Body of pancreas (tissue), 4 donors: ENCODE measurements at regions not wholly inside any gene's neighbourhood (a gene's known extent, or its start where the extent isn't known, plus 50 kb on each side); places are given as distances from the start of the nearest gene placed in this dataset.

Experiments
- ATAC-seq: fragments of 150-250 bp; one replicate; pipeline ENCODE4 v1.9.1; 2016
- DNase-seq, 4 donors: peaks; one replicate each; pipeline ENCODE4 v3.0.0-alpha.2; 2019
- H3K27ac ChIP-seq, 4 donors: fragments of 200-600 bp; sonication (generic); 1 replicate in 3 of 4; 2 replicates in 1 of 4; pipeline versions ENCODE4 v1.5.1 to v1.6.1; 2016 to 2019; ENCODE audit warnings: mild to moderate bottlenecking in 1 of 4, mixed read lengths in 1 of 4, moderate library complexity in 1 of 4
- H3K27me3 ChIP-seq, 2 donors: fragments of 200-600 bp; sonication (generic); one replicate each; pipeline ENCODE4 v1.6.0; 2016; ENCODE audit warnings: mild to moderate bottlenecking in 1 of 2
- H3K36me3 ChIP-seq, 2 donors: fragments of 200-600 bp; sonication (generic); replicated peaks in 1 of 2; 2 replicates each; pipeline ENCODE4 v1.5.1; 2016; ENCODE audit warnings: low read depth in 2 of 2; ENCODE audit not compliant: insufficient read depth in 1 of 2
- H3K4me1 ChIP-seq: fragments of 200-600 bp; sonication (generic); one replicate; pipeline ENCODE4 v1.6.0; 2016
- H3K4me3 ChIP-seq, 2 donors: fragments of 200-600 bp; sonication (generic); 1 replicate in 1 of 2; 2 replicates in 1 of 2; pipeline ENCODE4 v1.5.1; 2016 to 2019
- H3K9me3 ChIP-seq, 3 donors: fragments of 200-600 bp; sonication (generic); 1 replicate in 2 of 3; 2 replicates in 1 of 3; pipeline ENCODE4 v1.5.1; 2016
- CTCF ChIP-seq, 7 experiments: fragments of 450-650 bp in 4 of 7; fragments of 200-600 bp in 3 of 7; sonication (generic) in 3 of 7; IDR thresholded peaks; one replicate each; pipeline ENCODE4 v1.5.1; 2016 to 2019; ENCODE audit warnings: antibody characterized with exemption in 7 of 7
- POLR2A ChIP-seq, 3 donors: fragments of 450-650 bp; IDR thresholded peaks; one replicate each; pipeline ENCODE4 v1.6.1; 2016; ENCODE audit warnings: antibody characterized with exemption in 3 of 3, mild to moderate bottlenecking in 2 of 3
- WGBS, 2 donors: methylation state at CpG; one replicate each; pipeline ENCODE4 v1.1.5; 2017; 5-methylcytosine and 5-hydroxymethylcytosine counted together
- intact Hi-C: fragments of 100-400 bp; cut with DNase I; formaldehyde crosslinking; loops from one replicate; pipeline ENCODE4 v1.15.1; 2023

- intact Hi-C loops = no loop called here
- Histone ChIP-seq H3K4me1 (no peaks in the 10 kb centered on the region), H3K27ac (no peak overlapping the region), H3K9me3 (no peaks in the 10 kb centered on the region), H3K36me3 (no peaks in the 10 kb centered on the region), H3K27me3 (no peaks in the 10 kb centered on the region), H3K4me3 (no peak overlapping the region)
- 56 to 59% methylated on average over 1 of the region's 1 CpG for WGBS, 2 donors
- DNase-seq (no peak), ATAC-seq (no peak)
- TF ChIP-seq POLR2A (IDR thresholded peaks at IDR 0.05) (no peak), CTCF (IDR thresholded peaks at IDR 0.05) (no peak)
These were observed 139.0 kb upstream of the NECTIN3 start for GRCh38 chr3:110932567-110932966.

GRCh38 chr3:110933821-110934426 is 137.7 kb upstream of the NECTIN3 start:
- 82 to 84% methylated on average over 4 of the region's 4 CpGs for WGBS, 2 donors
- ATAC-seq = no peak
- H3K4me3 ChIP-seq = no peak overlapping the region
- no peaks in the 10 kb centered on the region for H3K9me3 ChIP-seq
- TF ChIP-seq CTCF (IDR thresholded peaks at IDR 0.05) = no peak
- TF ChIP-seq POLR2A (IDR thresholded peaks at IDR 0.05) = no peak
- no peak overlapping the region for H3K27ac ChIP-seq
- no peaks in the 10 kb centered on the region for H3K36me3 ChIP-seq
- H3K27me3 ChIP-seq = no peaks in the 10 kb centered on the region
- intact Hi-C loops = no loop called here
- no peaks in the 10 kb centered on the region for H3K4me1 ChIP-seq
- DNase-seq = no peak

GRCh38 chr3:110938629-110939028 is 133.0 kb upstream of the NECTIN3 start:
- no peak for DNase-seq
- ATAC-seq = no peak
- Histone ChIP-seq H3K27ac (no peak overlapping the region), H3K9me3 (no peaks in the 10 kb centered on the region), H3K36me3 (no peaks in the 10 kb centered on the region), H3K4me3 (no peak overlapping the region), H3K4me1 (no peaks in the 10 kb centered on the region), H3K27me3 (no peaks in the 10 kb centered on the region)
- no peak for TF ChIP-seq CTCF (IDR thresholded peaks at IDR 0.05)
- TF ChIP-seq POLR2A (IDR thresholded peaks at IDR 0.05) = no peak
- intact Hi-C loops = no loop called here

GRCh38 chr3:110940055-110940454 is 131.6 kb upstream of the NECTIN3 start:
- DNase-seq (no peak), ATAC-seq (no peak)
- Histone ChIP-seq H3K4me1 (no peaks in the 10 kb centered on the region), H3K4me3 (no peak overlapping the region), H3K27ac (no peak overlapping the region), H3K36me3 (no peaks in the 10 kb centered on the region), H3K27me3 (no peaks in the 10 kb centered on the region), H3K9me3 (no peaks in the 10 kb centered on the region)
- intact Hi-C loops = no loop called here
- whole genome bisulfite sequencing, 2 donors = 4 to 17% methylated on average over 1 of the region's 1 CpG
- no peak for TF ChIP-seq POLR2A (IDR thresholded peaks at IDR 0.05)
- TF ChIP-seq CTCF (IDR thresholded peaks at IDR 0.05) = no peak

- 100% methylated on average over 1 of the region's 1 CpG for WGBS, 2 donors
- Histone ChIP-seq H3K9me3 (peaks cover 0 to 17% (median 0%) of the 10 kb centered on the region in 3 donors), H3K36me3 (no peaks in the 10 kb centered on the region)
These were observed 126.8 kb upstream of the NECTIN3 start for GRCh38 chr3:110944782-110945181.

More at GRCh38 chr3:110944782-110945181, 126.8 kb upstream of the NECTIN3 start:
- no peaks in the 10 kb centered on the region for H3K27me3 ChIP-seq
- DNase-seq = no peak
- H3K4me1 ChIP-seq = no peaks in the 10 kb centered on the region
- intact Hi-C loops = no loop called here
- no peak for ATAC-seq
- H3K27ac ChIP-seq = no peak overlapping the region
- TF ChIP-seq CTCF (IDR thresholded peaks at IDR 0.05) (no peak), POLR2A (IDR thresholded peaks at IDR 0.05) (no peak)
- H3K4me3 ChIP-seq = no peak overlapping the region
